DMS153 treated with DMSO at 0.1 percent for 48 hours (cell line): ENCODE measurements at regions not wholly inside any gene's neighbourhood (a gene's known extent, or its start where the extent isn't known, plus 50 kb on each side); places are given as distances from the start of the nearest gene placed in this dataset.

Source experiments
- DNase-seq: peaks from one replicate; lab custom pipeline; 2025; ENCODE audit not compliant: unreplicated experiment; lab: John Stamatoyannopoulos, UW

- no peak for DNase-seq
Observed at GRCh38 chr10:106473129-106473685, 691.3 kb downstream of the SORCS1 start.

- DNase-seq: no peak
Observed at GRCh38 chr10:106467506-106467905, 697.0 kb downstream of the SORCS1 start.

GRCh38 chr10:106457522-106457921 is 707.0 kb downstream of the SORCS1 start:
- no peak for DNase-seq

- no peak for DNase-seq
Observed at GRCh38 chr10:106454233-106454632, 710.3 kb downstream of the SORCS1 start.

GRCh38 chr10:106450966-106451365 is 713.5 kb downstream of the SORCS1 start:
- DNase-seq: no peak

- DNase-seq: no peak
Observed at GRCh38 chr10:106446920-106447319, 717.6 kb downstream of the SORCS1 start.

- no peak for DNase-seq
Observed at GRCh38 chr10:106442223-106442622, 722.3 kb downstream of the SORCS1 start.

GRCh38 chr10:106440767-106441166 is 723.7 kb downstream of the SORCS1 start:
- DNase-seq: no peak

- no peak for DNase-seq
Observed at GRCh38 chr10:106440355-106440754, 724.2 kb downstream of the SORCS1 start.

GRCh38 chr10:106439366-106439765 is 725.1 kb downstream of the SORCS1 start:
- no peak for DNase-seq

GRCh38 chr10:106438386-106438785 is 726.1 kb downstream of the SORCS1 start:
- DNase-seq: no peak

GRCh38 chr10:106436123-106436715 is 728.3 kb downstream of the SORCS1 start:
- no peak for DNase-seq

- DNase-seq: no peak
Observed at GRCh38 chr10:106435081-106435480, 729.4 kb downstream of the SORCS1 start.

- DNase-seq: no peak
Observed at GRCh38 chr10:106424981-106425380, 739.5 kb downstream of the SORCS1 start.

- DNase-seq: no peak
Observed at GRCh38 chr10:106424054-106424453, 740.5 kb downstream of the SORCS1 start.

GRCh38 chr10:106410331-106410730 is 754.2 kb downstream of the SORCS1 start:
- DNase-seq: no peak

- no peak for DNase-seq
Observed at GRCh38 chr10:106405141-106405540, 759.4 kb downstream of the SORCS1 start.

- no peak for DNase-seq
Observed at GRCh38 chr10:106402458-106402857, 762.0 kb downstream of the SORCS1 start.

GRCh38 chr10:106401967-106402366 is 762.5 kb downstream of the SORCS1 start:
- DNase-seq: no peak

- no peak for DNase-seq
Observed at GRCh38 chr10:106401161-106401560, 763.3 kb downstream of the SORCS1 start.

GRCh38 chr10:106399112-106399511 is 765.4 kb downstream of the SORCS1 start:
- DNase-seq: no peak

GRCh38 chr10:106396192-106396591 is 768.3 kb downstream of the SORCS1 start:
- DNase-seq: no peak
